ENCODE measurements at regions not wholly inside any gene's neighbourhood (a gene's known extent, or its start where the extent isn't known, plus 50 kb on each side); places are given as distances from the start of the nearest gene placed in this dataset.

DNA sequence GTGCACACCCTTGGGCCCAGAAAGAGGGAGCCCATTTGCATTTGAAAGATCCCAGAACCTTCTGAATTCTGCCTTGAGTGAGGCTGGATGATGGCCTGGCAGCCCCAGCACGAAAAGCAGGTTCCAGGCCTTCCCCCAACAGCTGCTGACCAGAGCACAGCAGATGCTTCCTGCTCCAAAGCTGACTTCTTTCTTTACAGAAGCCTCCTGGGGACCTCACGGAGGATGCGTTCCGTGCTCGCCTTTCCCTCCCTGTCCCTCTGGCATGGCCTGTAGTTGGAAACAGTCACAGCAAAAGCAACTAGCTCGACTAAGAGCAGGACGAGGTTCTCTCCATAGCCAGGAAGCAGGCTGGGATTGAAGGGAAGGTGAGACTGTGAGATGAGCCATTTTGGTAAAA, 107.7 kb upstream of the B3GAT1 start:
- Histone ChIP-seq H3K9ac (ENCODE audit: low read length) (no peak overlapping the region), H3K79me2 (ENCODE audit: low read length) (no peaks in the 10 kb centered on the region)

DNA sequence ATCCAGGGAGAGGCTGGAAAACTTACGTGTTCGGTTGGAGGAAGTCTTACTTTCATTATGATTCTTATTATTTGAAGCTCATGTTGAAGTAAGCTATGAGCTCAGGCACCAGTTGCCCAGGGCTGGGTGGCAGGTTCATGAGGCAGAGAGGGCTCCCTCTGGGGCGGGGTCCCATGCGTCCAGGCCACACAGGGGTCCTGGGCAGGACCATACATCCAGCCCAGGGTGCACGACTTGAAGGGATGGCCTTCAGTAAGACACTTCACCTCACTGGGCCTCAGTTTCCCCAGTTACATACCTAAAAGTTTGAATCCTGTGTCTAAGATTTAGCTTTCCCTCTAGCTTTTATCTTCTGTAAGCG, 107.3 kb upstream of the B3GAT1 start:
- no peak for DNase-seq

More for the DNA sequence above, 107.7 kb upstream of the B3GAT1 start:
- no peaks in the 10 kb centered on the region for H3K9me2 ChIP-seq (replicated peaks; ENCODE audit: insufficient read depth, low read length)
- no peak overlapping the region for H3K4me3 ChIP-seq (ENCODE audit: low read length)
- H3K27ac ChIP-seq (ENCODE audit: low read length): no peak overlapping the region
- H3K9me3 ChIP-seq (ENCODE audit: low read length): no peaks in the 10 kb centered on the region
- H3K4me1 ChIP-seq (ENCODE audit: low read length): no peaks in the 10 kb centered on the region
- no peaks in the 10 kb centered on the region for H3K27me3 ChIP-seq (ENCODE audit: low read length)
- H3K4me2 ChIP-seq (ENCODE audit: low read depth, low read length, poor library complexity, severe bottlenecking): no peak overlapping the region
- no peak overlapping the region for H2AFZ ChIP-seq (ENCODE audit: low read length)
- no peaks in the 10 kb centered on the region for H3K36me3 ChIP-seq (ENCODE audit: insufficient read depth, low read length)
- H4K20me1 ChIP-seq (ENCODE audit: insufficient read depth, low read depth, low read length): no peaks in the 10 kb centered on the region
- DNase-seq: no peak

GRCh38 chr11:134518616-134519389, 106.8 kb upstream of the B3GAT1 start:
- no peaks in the 10 kb centered on the region for H3K27me3 ChIP-seq (ENCODE audit: low read length)
- H3K36me3 ChIP-seq (ENCODE audit: insufficient read depth, low read length): no peaks in the 10 kb centered on the region
- H3K9ac ChIP-seq (ENCODE audit: low read length): no peak overlapping the region
- H3K9me2 ChIP-seq (replicated peaks; ENCODE audit: insufficient read depth, low read length): no peaks in the 10 kb centered on the region
- no peak overlapping the region for H3K4me3 ChIP-seq (ENCODE audit: low read length)
- H3K4me2 ChIP-seq (ENCODE audit: low read depth, low read length, poor library complexity, severe bottlenecking): no peak overlapping the region
- no peaks in the 10 kb centered on the region for H3K79me2 ChIP-seq (ENCODE audit: low read length)
- H4K20me1 ChIP-seq (ENCODE audit: insufficient read depth, low read depth, low read length): no peaks in the 10 kb centered on the region
- no peaks in the 10 kb centered on the region for H3K4me1 ChIP-seq (ENCODE audit: low read length)
- no peak overlapping the region for H3K27ac ChIP-seq (ENCODE audit: low read length)
- H2AFZ ChIP-seq (ENCODE audit: low read length): no peak overlapping the region
- no peak for DNase-seq
- no peaks in the 10 kb centered on the region for H3K9me3 ChIP-seq (ENCODE audit: low read length)

More for the DNA sequence above, 107.3 kb upstream of the B3GAT1 start:
- H3K9me3 ChIP-seq (ENCODE audit: low read length): no peaks in the 10 kb centered on the region
- H3K4me1 ChIP-seq (ENCODE audit: low read length): no peaks in the 10 kb centered on the region
- H4K20me1 ChIP-seq (ENCODE audit: insufficient read depth, low read depth, low read length): no peaks in the 10 kb centered on the region
- no peaks in the 10 kb centered on the region for H3K79me2 ChIP-seq (ENCODE audit: low read length)
- H3K27me3 ChIP-seq (ENCODE audit: low read length): no peaks in the 10 kb centered on the region
- H3K4me2 ChIP-seq (ENCODE audit: low read depth, low read length, poor library complexity, severe bottlenecking): no peak overlapping the region
- no peak overlapping the region for H3K9ac ChIP-seq (ENCODE audit: low read length)
- no peak overlapping the region for H2AFZ ChIP-seq (ENCODE audit: low read length)
- no peaks in the 10 kb centered on the region for H3K9me2 ChIP-seq (replicated peaks; ENCODE audit: insufficient read depth, low read length)
- H3K27ac ChIP-seq (ENCODE audit: low read length): no peak overlapping the region
- no peak overlapping the region for H3K4me3 ChIP-seq (ENCODE audit: low read length)
- no peaks in the 10 kb centered on the region for H3K36me3 ChIP-seq (ENCODE audit: insufficient read depth, low read length)

DNA sequence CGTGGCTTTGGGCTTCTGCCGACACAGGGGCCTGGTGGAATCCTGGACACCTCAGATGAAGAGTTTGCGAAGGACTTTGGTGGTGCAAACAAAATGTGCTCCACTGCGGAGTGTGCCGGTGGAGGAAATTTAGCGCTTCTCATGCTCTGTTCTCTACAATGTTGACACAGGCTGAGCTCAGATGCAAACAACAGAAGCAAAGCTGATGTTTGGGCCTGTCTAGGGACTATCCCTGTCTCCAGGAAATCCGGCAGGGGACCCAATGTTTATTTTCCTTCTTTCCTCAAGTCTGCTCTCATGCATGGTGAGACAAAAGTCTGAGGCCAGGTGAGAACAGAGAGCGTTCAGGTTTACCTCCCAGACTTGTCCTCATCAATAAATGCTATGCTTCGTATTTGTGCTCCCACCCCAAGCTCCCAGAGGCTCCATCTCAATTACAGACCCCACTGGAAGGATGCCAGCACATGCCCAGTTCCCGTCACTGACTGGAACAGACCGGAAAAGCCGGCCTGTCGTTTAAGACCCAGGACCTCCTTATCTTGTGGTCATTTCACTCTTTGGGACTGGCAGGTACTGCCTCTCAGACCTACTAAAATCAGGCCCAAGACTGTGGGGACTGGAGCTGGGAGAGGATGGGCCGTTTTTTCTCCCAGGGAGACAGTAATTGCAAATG, 105.7 kb upstream of the B3GAT1 start:
- Histone ChIP-seq H3K4me1 (ENCODE audit: low read length) (no peaks in the 10 kb centered on the region), H3K27ac (ENCODE audit: low read length) (no peak overlapping the region)

DNA sequence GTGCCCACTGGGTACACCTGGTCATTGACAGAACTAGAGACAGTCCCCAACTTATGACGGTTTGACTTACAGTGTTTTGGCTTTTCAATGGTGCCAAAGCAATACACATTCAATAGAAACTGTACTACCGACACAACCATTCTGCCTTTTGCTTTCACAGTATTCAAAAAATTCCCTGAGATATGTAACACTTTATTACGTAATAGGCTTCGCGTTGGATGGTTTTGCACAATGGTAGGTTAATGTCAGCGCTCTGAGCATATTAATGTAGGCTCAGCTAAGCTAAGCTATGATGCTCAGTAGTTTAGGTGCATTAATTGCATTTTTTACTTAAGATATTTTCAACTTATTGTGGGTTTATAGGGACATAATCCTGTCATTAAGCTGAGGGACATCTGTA, 105.1 kb upstream of the B3GAT1 start:
- Histone ChIP-seq H3K9me2 (replicated peaks; ENCODE audit: insufficient read depth, low read length) (no peaks in the 10 kb centered on the region), H3K36me3 (ENCODE audit: insufficient read depth, low read length) (no peaks in the 10 kb centered on the region), H3K4me1 (ENCODE audit: low read length) (no peaks in the 10 kb centered on the region), H2AFZ (ENCODE audit: low read length) (no peak overlapping the region), H3K9me3 (ENCODE audit: low read length) (no peaks in the 10 kb centered on the region), H4K20me1 (ENCODE audit: insufficient read depth, low read depth, low read length) (no peaks in the 10 kb centered on the region), H3K9ac (ENCODE audit: low read length) (no peak overlapping the region), H3K27ac (ENCODE audit: low read length) (no peak overlapping the region), H3K27me3 (ENCODE audit: low read length) (no peaks in the 10 kb centered on the region), H3K79me2 (ENCODE audit: low read length) (no peaks in the 10 kb centered on the region), H3K4me2 (ENCODE audit: low read depth, low read length, poor library complexity, severe bottlenecking) (no peak overlapping the region), H3K4me3 (ENCODE audit: low read length) (no peak overlapping the region)
- no peak for DNase-seq

More for the DNA sequence above, 105.7 kb upstream of the B3GAT1 start:
- H3K9me3 ChIP-seq (ENCODE audit: low read length): no peaks in the 10 kb centered on the region
- H3K27me3 ChIP-seq (ENCODE audit: low read length): no peaks in the 10 kb centered on the region
- no peak overlapping the region for H2AFZ ChIP-seq (ENCODE audit: low read length)
- H3K9me2 ChIP-seq (replicated peaks; ENCODE audit: insufficient read depth, low read length): no peaks in the 10 kb centered on the region
- H3K9ac ChIP-seq (ENCODE audit: low read length): no peak overlapping the region
- no peak for DNase-seq
- H4K20me1 ChIP-seq (ENCODE audit: insufficient read depth, low read depth, low read length): no peaks in the 10 kb centered on the region
- no peak overlapping the region for H3K4me3 ChIP-seq (ENCODE audit: low read length)
- no peak overlapping the region for H3K4me2 ChIP-seq (ENCODE audit: low read depth, low read length, poor library complexity, severe bottlenecking)
- H3K36me3 ChIP-seq (ENCODE audit: insufficient read depth, low read length): no peaks in the 10 kb centered on the region
- H3K79me2 ChIP-seq (ENCODE audit: low read length): no peaks in the 10 kb centered on the region

DNA sequence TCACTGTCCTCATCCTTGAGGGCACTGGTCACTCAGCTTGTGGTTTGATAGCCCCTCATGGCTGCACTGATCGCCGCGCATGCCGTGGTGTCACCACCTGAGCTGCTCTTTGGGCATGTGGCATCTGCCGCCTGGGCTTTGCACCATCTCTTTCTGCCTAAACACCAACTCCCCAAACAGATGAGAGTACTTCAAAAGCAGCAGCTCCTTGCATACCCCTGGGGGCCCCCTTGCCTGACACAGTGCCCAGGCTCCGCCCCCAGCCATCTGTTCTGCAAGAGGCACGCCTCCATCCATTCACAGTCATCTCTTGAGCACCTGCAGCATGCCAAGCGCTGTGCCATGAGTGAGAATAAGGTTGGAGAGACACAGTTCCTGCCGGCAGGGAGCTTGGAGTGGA, 104.5 kb upstream of the B3GAT1 start:
- Histone ChIP-seq H3K27ac (ENCODE audit: low read length) (no peak overlapping the region), H4K20me1 (ENCODE audit: insufficient read depth, low read depth, low read length) (no peaks in the 10 kb centered on the region), H3K36me3 (ENCODE audit: insufficient read depth, low read length) (no peaks in the 10 kb centered on the region), H3K79me2 (ENCODE audit: low read length) (no peaks in the 10 kb centered on the region), H3K9me3 (ENCODE audit: low read length) (no peaks in the 10 kb centered on the region), H3K9ac (ENCODE audit: low read length) (no peak overlapping the region), H3K4me1 (ENCODE audit: low read length) (no peaks in the 10 kb centered on the region), H3K4me2 (ENCODE audit: low read depth, low read length, poor library complexity, severe bottlenecking) (no peak overlapping the region), H2AFZ (ENCODE audit: low read length) (no peak overlapping the region), H3K9me2 (replicated peaks; ENCODE audit: insufficient read depth, low read length) (no peaks in the 10 kb centered on the region), H3K27me3 (ENCODE audit: low read length) (no peaks in the 10 kb centered on the region), H3K4me3 (ENCODE audit: low read length) (no peak overlapping the region)
- no peak for DNase-seq

DNA sequence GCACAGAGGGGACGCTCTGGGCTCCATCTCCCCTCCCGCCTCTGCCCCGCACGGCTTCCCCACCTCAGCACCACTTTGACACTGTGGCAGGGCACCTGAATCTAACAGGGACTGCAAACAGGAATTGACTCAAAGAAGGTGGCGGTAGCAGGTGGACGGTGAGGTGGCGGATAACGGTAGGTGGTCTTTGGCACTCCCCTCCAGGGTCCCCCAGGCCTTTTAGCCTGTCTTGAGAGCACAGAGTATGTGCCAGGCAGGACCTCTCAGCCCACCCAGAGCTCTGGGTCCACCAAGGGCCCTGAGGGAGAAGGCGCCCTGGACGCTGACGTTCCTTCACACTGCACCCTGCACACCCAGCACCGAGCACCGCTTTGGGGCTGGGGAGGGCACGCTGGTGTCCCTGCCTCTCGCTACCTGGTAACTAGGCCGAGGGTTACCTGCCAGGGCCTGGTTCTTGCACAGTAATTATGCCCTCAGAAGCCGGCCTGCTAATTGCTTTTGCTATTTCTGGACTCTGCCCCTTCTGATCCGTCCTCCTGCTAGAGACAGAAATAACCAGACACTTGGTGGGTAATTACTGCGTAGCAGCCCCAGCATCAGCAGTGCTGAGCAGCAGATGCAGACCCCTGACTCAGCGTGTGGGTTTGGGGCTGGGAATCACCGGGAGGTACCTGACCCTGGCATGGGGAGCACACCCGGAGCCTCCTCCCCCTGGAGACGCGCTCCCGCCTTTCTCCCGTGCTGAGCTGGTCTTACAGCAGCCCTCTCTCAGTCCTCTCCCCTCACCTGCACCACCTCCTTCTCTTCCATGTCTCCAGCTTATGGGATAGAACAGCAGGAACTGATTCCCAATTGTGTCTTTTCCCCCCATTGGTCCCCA, 103.3 kb upstream of the B3GAT1 start:
- Histone ChIP-seq H3K79me2 (ENCODE audit: low read length) (no peaks in the 10 kb centered on the region), H2AFZ (ENCODE audit: low read length) (no peak overlapping the region), H3K27ac (ENCODE audit: low read length) (no peak overlapping the region), H3K4me3 (ENCODE audit: low read length) (no peak overlapping the region), H3K9ac (ENCODE audit: low read length) (no peak overlapping the region), H3K9me2 (replicated peaks; ENCODE audit: insufficient read depth, low read length) (no peaks in the 10 kb centered on the region), H3K9me3 (ENCODE audit: low read length) (no peaks in the 10 kb centered on the region), H4K20me1 (ENCODE audit: insufficient read depth, low read depth, low read length) (no peaks in the 10 kb centered on the region), H3K4me2 (ENCODE audit: low read depth, low read length, poor library complexity, severe bottlenecking) (no peak overlapping the region), H3K27me3 (ENCODE audit: low read length) (no peaks in the 10 kb centered on the region), H3K4me1 (ENCODE audit: low read length) (no peaks in the 10 kb centered on the region), H3K36me3 (ENCODE audit: insufficient read depth, low read length) (no peaks in the 10 kb centered on the region)
- DNase-seq: no peak

DNA sequence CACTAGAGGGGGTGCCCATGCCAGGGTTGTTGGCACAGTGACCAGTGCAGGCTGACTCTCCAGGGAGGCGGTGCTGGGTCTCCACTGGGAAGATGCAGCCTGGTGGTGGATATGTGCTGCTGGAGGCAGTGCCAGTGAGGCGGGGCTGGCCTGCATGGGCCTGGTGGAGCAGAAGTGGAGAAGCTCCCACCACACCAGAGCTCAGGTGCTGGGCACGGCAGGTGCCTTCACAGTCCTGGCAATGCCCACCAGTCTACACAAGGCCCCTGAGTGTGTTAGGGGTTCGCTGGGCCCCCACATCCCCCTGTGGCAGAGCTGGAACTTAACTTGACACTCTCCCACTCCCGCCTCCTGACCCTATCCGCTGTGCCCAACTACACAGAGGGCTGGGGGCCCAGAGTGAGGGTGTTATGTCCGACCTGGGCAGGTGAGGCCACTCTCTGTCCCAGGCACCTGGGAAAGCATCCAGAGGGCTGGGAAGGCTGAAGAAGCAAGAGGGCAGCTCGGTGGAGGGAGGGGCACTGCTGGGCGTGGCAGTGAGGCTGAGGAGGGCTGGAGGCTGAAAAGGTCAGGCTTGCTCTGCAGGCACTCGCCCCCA, 102.4 kb upstream of the B3GAT1 start:
- no peaks in the 10 kb centered on the region for H3K9me3 ChIP-seq (ENCODE audit: low read length)
- H3K79me2 ChIP-seq (ENCODE audit: low read length): no peaks in the 10 kb centered on the region
- no peaks in the 10 kb centered on the region for H3K4me1 ChIP-seq (ENCODE audit: low read length)

More for the DNA sequence above, 102.4 kb upstream of the B3GAT1 start:
- Histone ChIP-seq H3K27ac (ENCODE audit: low read length) (no peak overlapping the region), H4K20me1 (ENCODE audit: insufficient read depth, low read depth, low read length) (no peaks in the 10 kb centered on the region), H3K27me3 (ENCODE audit: low read length) (no peaks in the 10 kb centered on the region), H2AFZ (ENCODE audit: low read length) (no peak overlapping the region), H3K4me3 (ENCODE audit: low read length) (no peak overlapping the region), H3K9ac (ENCODE audit: low read length) (no peak overlapping the region), H3K4me2 (ENCODE audit: low read depth, low read length, poor library complexity, severe bottlenecking) (no peak overlapping the region), H3K9me2 (replicated peaks; ENCODE audit: insufficient read depth, low read length) (no peaks in the 10 kb centered on the region), H3K36me3 (ENCODE audit: insufficient read depth, low read length) (no peaks in the 10 kb centered on the region)
- DNase-seq: no peak

Measured in Karpas-422 (cell line).